GM23248 (cell line): ENCODE measurements at regions not wholly inside any gene's neighbourhood (a gene's known extent, or its start where the extent isn't known, plus 50 kb on each side); places are given as distances from the start of the nearest gene placed in this dataset.

ENCODE experiments used
- DNase-seq: peaks from one replicate; pipeline ENCODE4 v3.0.0-alpha.2; 2015
- H2AFZ ChIP-seq: fragments of 200-600 bp; sonication (generic); 2 replicates; pipeline ENCODE4 v1.6.1; 2016; ENCODE audit warnings: antibody characterized with exemption
- H3F3A ChIP-seq: fragments of 200-600 bp; sonication (generic); 2 replicates; pipeline ENCODE4 v1.6.1; 2016; ENCODE audit warnings: mild to moderate bottlenecking, antibody characterized with exemption, mixed run types; ENCODE audit not compliant: insufficient read depth
- H3K27ac ChIP-seq: fragments of 200-600 bp; sonication (generic); 2 replicates; pipeline ENCODE4 v1.5.1; 2016; ENCODE audit warnings: mild to moderate bottlenecking
- H3K27me3 ChIP-seq: fragments of 200-600 bp; sonication (generic); replicated peaks from 2 replicates; pipeline ENCODE4 v1.6.1; 2016; ENCODE audit warnings: mild to moderate bottlenecking; ENCODE audit not compliant: insufficient read depth
- H3K36me3 ChIP-seq: fragments of 200-600 bp; sonication (generic); 2 replicates; pipeline ENCODE4 v1.6.1; 2016; ENCODE audit warnings: low read depth, mild to moderate bottlenecking
- H3K4me1 ChIP-seq: fragments of 200-600 bp; sonication (generic); 2 replicates; pipeline ENCODE4 v1.6.1; 2016; ENCODE audit warnings: mild to moderate bottlenecking; ENCODE audit not compliant: insufficient read depth
- H3K4me2 ChIP-seq: fragments of 200-600 bp; sonication (generic); one replicate; pipeline ENCODE4 v1.6.1; 2016; ENCODE audit warnings: mild to moderate bottlenecking; ENCODE audit not compliant: unreplicated experiment
- H3K4me3 ChIP-seq: fragments of 200-600 bp; sonication (generic); 2 replicates; pipeline ENCODE4 v1.5.1; 2016; ENCODE audit warnings: mild to moderate bottlenecking
- H3K79me2 ChIP-seq: fragments of 200-600 bp; sonication (generic); 2 replicates; pipeline ENCODE4 v1.6.1; 2016; ENCODE audit warnings: mild to moderate bottlenecking; ENCODE audit not compliant: insufficient read depth
- H3K9ac ChIP-seq: fragments of 200-600 bp; sonication (generic); 2 replicates; pipeline ENCODE4 v1.6.1; 2016; ENCODE audit warnings: mild to moderate bottlenecking
- H3K9me2 ChIP-seq: fragments of 200-600 bp; sonication (generic); 2 replicates; pipeline ENCODE4 v1.6.1; 2016; ENCODE audit warnings: mixed run types, mild to moderate bottlenecking, moderate library complexity; ENCODE audit not compliant: insufficient read depth
- H3K9me3 ChIP-seq: fragments of 200-600 bp; sonication (generic); one replicate; pipeline ENCODE4 v1.6.1; 2017; ENCODE audit warnings: low read depth
- H4K20me1 ChIP-seq: fragments of 200-600 bp; sonication (generic); 2 replicates; pipeline ENCODE4 v1.6.0; 2016; ENCODE audit not compliant: insufficient read depth
- EZH2 ChIP-seq: fragments of 200-600 bp; sonication (generic); IDR thresholded peaks from 2 replicates; pipeline ENCODE4 v1.6.1; 2018; ENCODE audit warnings: antibody characterized with exemption, mild to moderate bottlenecking; ENCODE audit not compliant: insufficient read depth, poor library complexity, severe bottlenecking
- EZH2phosphoT487 ChIP-seq: fragments of 200-600 bp; sonication (generic); IDR thresholded peaks from 2 replicates; pipeline ENCODE4 v1.6.1; 2018; ENCODE audit warnings: antibody characterized with exemption, moderate library complexity, mild to moderate bottlenecking, low read depth; ENCODE audit not compliant: insufficient read depth
- WGBS, 2 experiments: methylation state at CpG; one replicate each; pipeline ENCODE4 v1.1.6; 2015 to 2017; ENCODE audit warnings: low lambda C conversion rate in 2 of 2, low coverage in 1 of 2; ENCODE audit errors: missing lambda C conversion rate in 2 of 2; 5-methylcytosine and 5-hydroxymethylcytosine counted together
- in situ Hi-C: fragments of 300-500 bp; cut with MboI; formaldehyde crosslinking; loops from 2 replicates; pipeline ENCODE4 v1.15.0; 2020

DNA sequence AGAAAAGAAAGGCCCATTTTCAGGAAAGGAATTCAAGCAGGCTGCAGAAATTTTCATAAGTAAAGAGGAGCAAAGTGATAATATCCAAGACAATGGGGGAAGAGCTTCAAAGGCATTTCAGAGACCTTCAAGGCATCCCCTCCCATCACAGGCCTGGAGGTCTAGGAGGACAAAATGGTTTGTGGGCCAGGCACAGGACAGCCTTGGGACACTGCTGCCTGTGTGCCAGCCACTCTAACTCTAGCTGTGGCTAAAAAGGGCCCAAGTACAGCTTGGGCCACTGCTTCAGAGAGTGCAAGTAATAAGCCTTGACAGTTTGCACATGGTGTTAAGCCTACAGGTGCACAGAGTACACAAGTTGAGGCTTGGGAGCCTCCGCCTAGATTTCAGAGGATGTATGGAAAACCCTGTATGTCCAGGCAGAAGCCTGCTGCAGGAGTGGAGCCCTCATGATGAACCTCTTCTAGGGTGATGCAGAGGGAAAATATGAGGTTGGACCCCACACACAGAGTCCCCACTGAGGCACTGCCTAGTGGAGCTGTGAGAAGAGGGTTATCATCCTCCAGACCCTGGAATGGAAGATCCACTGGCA lies 51.8 kb upstream of the ZSWIM5 start:
- H3K27ac ChIP-seq = no peak overlapping the region
- in situ Hi-C loops = no loop called here
- no peaks in the 10 kb centered on the region for H4K20me1 ChIP-seq
- no peak overlapping the region for H3K9ac ChIP-seq
- no peaks in the 10 kb centered on the region for H3F3A ChIP-seq
- no peak for DNase-seq
- TF ChIP-seq EZH2 = no peak
- no peak for TF ChIP-seq EZH2phosphoT487
- H2AFZ ChIP-seq = no peak overlapping the region
- no peaks in the 10 kb centered on the region for H3K4me1 ChIP-seq
- H3K4me2 ChIP-seq = no peak overlapping the region
- H3K9me3 ChIP-seq = no peaks in the 10 kb centered on the region
- no peaks in the 10 kb centered on the region for H3K9me2 ChIP-seq
- H3K4me3 ChIP-seq = no peak overlapping the region
- WGBS, 2 experiments = 71 to 80% methylated on average over 1 of the region's 1 CpG
- H3K36me3 ChIP-seq = no peaks in the 10 kb centered on the region
- H3K79me2 ChIP-seq = no peaks in the 10 kb centered on the region
- H3K27me3 ChIP-seq = no peaks in the 10 kb centered on the region

DNA sequence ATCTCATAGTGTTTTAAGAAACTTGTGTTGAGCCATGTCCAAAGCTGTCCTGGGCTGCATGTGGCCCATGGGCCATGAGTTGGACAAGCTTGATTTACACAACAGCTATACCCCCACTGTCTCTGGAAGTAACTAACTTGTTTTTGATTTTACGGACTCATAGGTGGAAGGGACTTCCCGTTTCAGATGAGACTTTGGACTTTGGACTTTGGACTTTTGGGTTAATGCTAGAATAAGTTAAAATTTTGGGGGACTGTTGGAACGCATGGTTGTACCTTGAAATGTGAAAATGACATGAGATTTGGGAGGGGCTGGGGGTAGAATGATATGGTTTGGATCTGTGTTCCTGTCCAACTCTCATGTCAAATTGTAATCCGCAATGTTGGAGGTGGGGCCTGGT lies 52.6 kb upstream of the ZSWIM5 start:
- Histone ChIP-seq H3K27me3 (no peaks in the 10 kb centered on the region), H2AFZ (no peak overlapping the region), H3F3A (no peaks in the 10 kb centered on the region), H3K4me1 (no peaks in the 10 kb centered on the region), H3K4me2 (no peak overlapping the region), H3K36me3 (no peaks in the 10 kb centered on the region), H3K9ac (no peak overlapping the region), H4K20me1 (no peaks in the 10 kb centered on the region), H3K4me3 (no peak overlapping the region), H3K27ac (no peak overlapping the region), H3K9me2 (no peaks in the 10 kb centered on the region), H3K9me3 (no peaks in the 10 kb centered on the region), H3K79me2 (no peaks in the 10 kb centered on the region)
- WGBS, 2 experiments = 57 to 59% methylated on average over 4 of the region's 4 CpGs
- in situ Hi-C loops = no loop called here
- TF ChIP-seq EZH2 (no peak), EZH2phosphoT487 (no peak)
- no peak for DNase-seq

GRCh38 chr1:45260244-45260643 lies 53.8 kb upstream of the ZSWIM5 start:
- Histone ChIP-seq H3K4me3 (no peak overlapping the region), H3F3A (no peaks in the 10 kb centered on the region), H2AFZ (no peak overlapping the region), H3K9me3 (no peaks in the 10 kb centered on the region), H3K9ac (no peak overlapping the region), H3K27me3 (no peaks in the 10 kb centered on the region), H3K27ac (no peak overlapping the region), H3K4me2 (no peak overlapping the region), H3K9me2 (no peaks in the 10 kb centered on the region), H3K79me2 (no peaks in the 10 kb centered on the region), H4K20me1 (no peaks in the 10 kb centered on the region), H3K4me1 (no peaks in the 10 kb centered on the region), H3K36me3 (no peaks in the 10 kb centered on the region)
- WGBS, 2 experiments = 38 to 46% methylated on average over 2 of the region's 2 CpGs
- TF ChIP-seq EZH2phosphoT487 (no peak), EZH2 (no peak)
- no peak for DNase-seq
- in situ Hi-C loops = no loop called here

- in situ Hi-C loops = no loop called here
- no peaks in the 10 kb centered on the region for H3F3A ChIP-seq
- H3K4me3 ChIP-seq = no peak overlapping the region
Observed at GRCh38 chr1:45263132-45263531, 56.7 kb upstream of the ZSWIM5 start.

DNA sequence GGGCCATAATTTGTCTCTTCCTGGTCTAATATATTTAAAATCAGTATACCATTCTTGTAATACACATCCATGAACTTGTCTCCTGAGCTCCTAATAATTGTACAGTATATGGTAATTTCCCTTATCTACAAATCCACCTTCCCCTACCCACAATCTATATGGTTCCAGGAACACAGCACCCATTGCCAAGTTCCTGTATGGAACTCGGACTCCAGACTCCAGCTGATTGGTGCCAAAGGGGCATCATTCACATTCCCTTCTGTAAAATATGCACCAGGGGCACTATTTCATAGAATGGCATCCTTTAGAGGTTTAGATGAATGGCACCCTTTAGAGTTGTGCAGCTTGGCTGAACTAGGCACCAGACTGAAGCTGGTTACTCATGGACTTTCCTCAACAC lies 58.8 kb upstream of the ZSWIM5 start:
- Histone ChIP-seq H3K27me3 (no peaks in the 10 kb centered on the region), H2AFZ (no peak overlapping the region), H3K9me2 (no peaks in the 10 kb centered on the region), H3K36me3 (no peaks in the 10 kb centered on the region), H3K79me2 (no peaks in the 10 kb centered on the region), H3K4me1 (peaks cover 12% of the 10 kb centered on the region), H3K9ac (no peak overlapping the region), H3K4me2 (no peak overlapping the region), H3F3A (no peaks in the 10 kb centered on the region), H3K4me3 (no peak overlapping the region), H4K20me1 (no peaks in the 10 kb centered on the region), H3K9me3 (no peaks in the 10 kb centered on the region), H3K27ac (no peak overlapping the region)
- WGBS, 2 experiments = 53 to 85% methylated on average over 1 of the region's 1 CpG
- in situ Hi-C loops = no loop called here
- TF ChIP-seq EZH2phosphoT487 (no peak), EZH2 (no peak)
- no peak for DNase-seq

More at GRCh38 chr1:45263132-45263531, 56.7 kb upstream of the ZSWIM5 start:
- H4K20me1 ChIP-seq = no peaks in the 10 kb centered on the region
- H3K36me3 ChIP-seq = no peaks in the 10 kb centered on the region
- no peak for DNase-seq
- TF ChIP-seq EZH2phosphoT487 = no peak
- no peak for TF ChIP-seq EZH2
- H3K79me2 ChIP-seq = no peaks in the 10 kb centered on the region
- no peaks in the 10 kb centered on the region for H3K27me3 ChIP-seq
- no peak overlapping the region for H3K9ac ChIP-seq
- H3K9me2 ChIP-seq = no peaks in the 10 kb centered on the region
- no peak overlapping the region for H2AFZ ChIP-seq
- H3K4me1 ChIP-seq = peaks cover 12% of the 10 kb centered on the region
- H3K9me3 ChIP-seq = no peaks in the 10 kb centered on the region
- no peak overlapping the region for H3K4me2 ChIP-seq
- no peak overlapping the region for H3K27ac ChIP-seq
- 77 to 79% methylated on average over 4 of the region's 4 CpGs for WGBS, 2 experiments
